ELF-1 (cell line): ENCODE measurements at regions not wholly inside any gene's neighbourhood (a gene's known extent, or its start where the extent isn't known, plus 50 kb on each side); places are given as distances from the start of the nearest gene placed in this dataset.

ENCODE experiments used
- DNase-seq: peaks from one replicate; pipeline ENCODE4 v3.0.0-alpha.2; 2016; ENCODE audit warnings: low read depth, low spot score

DNA sequence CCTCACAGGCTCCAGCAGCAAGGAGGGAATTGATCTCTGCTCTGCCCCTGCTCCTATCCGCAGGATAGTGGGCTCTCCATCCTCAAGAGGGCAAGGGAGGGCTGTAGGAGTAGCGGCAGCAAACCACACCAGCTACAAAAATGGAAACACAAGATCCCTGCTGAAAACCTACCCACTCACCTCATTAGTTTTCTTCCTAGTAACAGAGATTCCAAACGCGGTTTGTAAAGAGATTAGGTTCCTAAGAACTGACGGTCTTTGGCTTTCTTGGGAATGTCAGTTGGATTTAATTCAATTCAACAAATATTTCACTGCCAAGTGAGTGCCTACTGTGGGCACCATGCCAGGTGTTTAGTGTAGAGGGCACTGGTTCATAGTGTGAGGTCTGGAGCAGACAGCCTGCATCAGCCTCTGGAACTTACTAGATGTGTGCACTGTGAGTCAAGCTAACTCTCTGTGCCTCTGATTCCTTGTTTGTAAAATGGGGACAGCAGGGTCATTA lies 84.7 kb downstream of the MRPL46 start:
- no peak for DNase-seq

DNA sequence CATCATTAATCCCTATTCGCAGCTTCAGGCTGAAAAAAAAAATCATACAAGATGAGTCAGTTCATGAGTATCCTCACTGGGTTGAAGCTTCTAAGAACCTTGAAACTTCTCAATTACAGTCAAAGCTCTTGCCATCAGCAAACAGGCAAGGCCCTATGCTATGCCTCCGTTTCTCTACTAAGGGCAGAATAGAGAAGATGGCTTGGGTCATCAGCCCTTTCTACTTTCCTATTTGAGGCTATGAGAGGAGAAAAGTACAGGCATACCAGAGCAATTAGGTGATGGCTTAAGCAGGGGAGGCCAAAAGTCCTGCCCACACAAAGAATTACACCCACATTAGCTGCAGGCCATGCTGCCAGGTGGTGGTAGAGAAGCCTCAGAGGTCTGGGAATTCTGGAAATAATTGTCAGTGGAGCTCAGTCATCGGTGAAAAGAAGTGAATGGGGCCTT lies 89.0 kb downstream of the MRPL46 start:
- no peak for DNase-seq

DNA sequence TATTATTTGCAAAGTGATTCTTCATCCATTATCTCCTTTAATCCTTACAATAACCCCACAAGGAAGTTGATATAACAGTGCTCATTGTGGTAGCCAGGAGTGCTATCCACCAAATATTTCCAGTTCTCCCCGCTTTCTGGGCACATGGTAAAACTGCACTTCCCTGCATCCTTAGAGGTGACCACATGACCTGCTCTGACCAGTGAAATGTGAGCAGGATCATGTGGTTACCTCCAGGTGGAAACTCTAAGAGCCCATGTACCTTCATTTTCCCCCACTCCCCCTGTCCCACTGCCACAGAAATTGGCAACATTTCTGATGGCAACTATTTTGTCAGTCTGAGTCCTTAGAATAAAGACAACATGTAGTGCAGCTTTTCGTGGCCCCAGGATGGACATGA lies 89.7 kb downstream of the MRPL46 start:
- no peak for DNase-seq

DNA sequence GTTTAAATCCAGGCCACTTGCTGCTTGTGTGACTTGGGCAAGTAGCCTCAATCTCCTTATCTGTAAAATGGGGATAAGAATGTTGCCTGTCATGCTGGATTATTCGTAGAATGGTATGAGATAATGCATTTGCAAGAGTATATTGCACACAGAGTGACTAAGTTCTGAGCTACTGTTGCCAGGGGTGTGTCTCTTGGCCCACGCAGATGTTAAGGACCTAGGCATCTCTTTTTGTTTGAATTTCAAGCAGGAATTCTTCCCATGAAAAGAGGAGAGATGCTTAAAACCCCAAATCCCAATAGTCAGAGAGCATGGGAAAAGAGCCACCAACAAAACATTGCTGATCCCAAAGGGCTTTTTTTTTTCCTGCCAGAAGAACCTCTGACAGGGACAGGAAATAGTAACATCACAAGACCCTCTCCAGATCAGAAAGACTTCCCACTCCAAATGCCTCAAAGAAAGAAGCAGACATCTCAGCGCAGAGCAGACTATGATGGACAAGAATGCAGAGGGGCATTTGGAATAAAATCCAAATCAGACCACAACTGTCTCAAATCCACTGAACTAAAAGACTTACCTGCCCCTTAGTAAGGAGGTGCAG lies 90.5 kb downstream of the MRPL46 start:
- DNase-seq, result no peak

DNA sequence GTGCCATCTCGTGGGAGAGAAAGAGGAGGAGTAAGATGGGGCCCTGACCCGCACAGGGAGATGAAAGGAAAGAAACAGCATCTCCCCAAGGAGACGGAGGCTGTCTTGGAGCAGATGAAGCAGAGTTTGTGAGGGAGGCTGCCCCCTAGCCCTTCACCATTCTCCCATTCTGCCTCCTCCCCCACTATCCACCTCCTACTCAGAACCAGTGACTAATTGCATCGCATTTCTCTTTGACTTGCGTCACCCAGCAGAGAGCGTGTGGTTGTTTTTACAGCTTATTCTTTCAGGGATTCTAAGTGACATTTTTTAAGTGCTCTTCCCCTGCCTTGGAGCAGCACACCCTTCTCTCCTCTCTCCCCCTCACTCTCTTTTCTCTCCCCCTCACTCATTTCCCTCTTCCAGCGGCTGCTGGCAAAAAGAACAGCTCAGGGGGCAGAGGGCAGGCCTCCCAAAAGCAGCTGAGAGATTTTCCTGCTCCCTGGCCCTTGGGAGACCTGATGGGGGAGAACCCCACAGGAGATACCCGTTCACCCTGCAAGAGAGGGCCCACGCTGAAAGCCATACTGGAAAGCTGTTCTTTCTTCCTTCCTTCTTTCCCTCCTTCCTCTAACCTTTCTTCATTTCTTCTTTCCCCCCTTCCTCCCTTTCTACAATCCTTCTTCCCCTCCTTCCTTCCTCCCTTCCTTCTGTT lies 91.8 kb downstream of the MRPL46 start:
- peak; percentile 14 for DNase-seq

DNA sequence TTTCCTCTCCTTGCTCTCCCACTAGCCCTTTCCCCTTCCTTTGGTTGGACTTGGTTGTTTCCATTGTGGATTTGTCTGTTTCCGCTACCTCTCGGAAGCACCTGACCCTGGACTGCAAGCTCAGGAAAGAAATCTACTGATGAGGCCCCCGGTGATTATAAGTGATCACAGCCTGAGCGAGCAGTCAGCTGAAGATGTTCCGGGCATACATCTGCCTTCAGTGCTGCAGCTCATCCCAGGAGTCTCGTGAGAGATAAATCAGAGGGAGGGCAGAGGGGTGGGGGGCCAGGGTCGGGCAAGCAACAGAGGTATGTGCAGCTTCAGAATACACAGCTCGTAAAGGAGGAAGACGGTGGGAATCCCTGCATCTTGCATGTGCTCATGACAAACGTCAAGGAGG lies 102.1 kb downstream of the MRPL46 start:
- no peak for DNase-seq

DNA sequence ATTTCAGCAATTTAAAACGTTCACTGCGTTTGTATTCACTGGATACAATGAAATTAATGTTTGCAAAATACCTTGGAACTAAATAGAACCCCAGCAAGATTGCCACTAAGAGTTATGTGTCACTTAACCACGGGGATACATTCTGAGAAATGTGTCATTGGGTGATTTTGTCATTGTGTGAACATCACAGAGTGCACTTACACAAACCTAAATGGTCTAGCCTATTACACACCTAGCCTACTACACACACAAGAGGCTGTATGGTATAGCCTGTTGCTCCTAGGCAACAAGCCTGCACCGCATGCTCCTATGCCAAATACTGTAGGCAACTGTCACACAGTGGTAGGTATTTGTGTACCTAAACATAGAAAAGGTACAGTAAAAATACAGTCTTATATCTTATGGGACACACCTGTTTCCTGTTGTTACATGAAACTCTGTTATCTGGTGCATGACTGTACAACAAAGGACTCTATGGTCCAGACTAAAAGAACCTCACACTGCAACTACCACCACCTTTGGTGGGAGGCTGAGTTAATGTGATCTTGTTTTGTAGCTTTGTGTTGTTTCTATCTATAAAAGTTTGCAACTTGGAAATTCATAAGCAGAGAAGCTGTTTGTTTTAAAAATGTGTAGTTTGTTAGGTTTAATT lies 92.2 kb upstream of the NTRK3 start:
- DNase-seq, result no peak

DNA sequence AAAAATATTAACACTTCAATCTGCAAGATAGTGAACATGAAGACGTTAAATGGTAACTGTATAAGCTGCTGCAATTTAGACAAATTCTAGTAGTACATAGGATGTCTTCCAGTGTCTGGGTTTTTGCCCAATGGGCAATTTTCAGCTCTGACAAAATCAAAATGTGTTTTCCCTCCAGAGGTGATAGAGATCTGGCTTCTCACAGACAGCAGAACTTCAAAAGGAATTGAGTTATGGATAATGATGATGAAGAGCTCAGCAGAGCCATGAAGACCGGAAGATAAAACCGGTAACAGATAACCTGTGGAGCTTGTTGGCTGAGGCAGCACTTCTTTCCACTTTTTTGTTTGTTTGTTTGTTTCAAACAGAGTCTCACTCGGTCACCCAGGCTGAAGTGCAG lies 89.4 kb upstream of the NTRK3 start:
- DNase-seq, result no peak

DNA sequence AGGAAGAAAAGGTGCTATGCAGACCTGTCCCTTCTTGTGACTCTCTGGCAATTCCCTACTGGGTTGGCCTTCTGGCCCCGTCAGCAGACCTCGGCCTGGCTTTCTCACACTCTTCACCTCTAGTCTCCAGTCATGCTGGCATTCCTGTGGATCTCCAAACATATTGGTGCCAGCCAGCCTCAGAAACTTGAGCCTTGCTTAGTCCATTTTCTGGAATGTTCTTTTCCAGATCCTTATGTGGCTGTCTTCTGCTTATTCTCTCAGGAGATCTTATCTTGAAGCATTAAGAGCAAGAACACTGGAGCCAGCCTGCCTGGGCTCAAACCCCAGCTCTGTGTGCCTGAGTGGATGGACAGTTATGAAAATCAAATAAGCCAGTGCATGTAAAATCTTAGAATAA lies 88.2 kb upstream of the NTRK3 start:
- DNase-seq, result no peak

DNA sequence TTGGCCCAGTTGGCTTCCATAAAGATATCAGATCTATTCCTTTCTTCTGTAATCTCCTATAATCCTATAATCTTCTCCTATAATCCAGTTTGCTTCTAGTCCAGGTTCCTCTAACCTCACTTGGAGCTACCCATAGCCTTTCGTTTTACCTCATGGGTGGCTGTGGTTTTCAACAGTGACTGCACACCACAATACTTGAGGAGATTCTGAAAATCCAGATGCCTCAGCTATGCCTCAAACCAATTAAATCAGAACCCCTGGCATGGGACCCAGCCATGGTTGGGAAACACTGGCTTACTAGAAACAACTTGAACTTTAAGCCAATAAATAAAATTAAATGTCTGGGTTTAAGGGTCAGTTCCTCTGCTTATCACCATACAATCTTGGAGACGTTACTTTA lies 86.1 kb upstream of the NTRK3 start:
- DNase-seq, result no peak

DNA sequence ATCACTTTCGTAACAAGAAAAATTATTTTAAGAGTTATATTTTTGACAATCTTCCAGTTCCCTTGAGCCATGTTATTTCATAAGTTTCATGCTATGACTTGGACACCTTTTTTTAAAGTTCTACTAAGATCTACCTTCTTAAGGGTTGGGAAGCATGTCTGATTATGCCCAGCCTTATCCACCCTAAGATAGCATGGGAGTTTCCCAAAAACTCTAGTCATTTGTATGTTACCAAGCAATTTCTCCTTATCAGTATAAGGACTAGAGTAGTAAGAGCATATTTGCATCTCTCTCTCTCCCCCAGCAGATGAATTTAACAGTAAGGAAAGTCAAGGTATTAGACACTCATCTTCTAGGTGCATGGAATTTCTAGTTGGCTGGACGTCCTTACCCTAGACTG lies 85.1 kb upstream of the NTRK3 start:
- DNase-seq, result no peak

DNA sequence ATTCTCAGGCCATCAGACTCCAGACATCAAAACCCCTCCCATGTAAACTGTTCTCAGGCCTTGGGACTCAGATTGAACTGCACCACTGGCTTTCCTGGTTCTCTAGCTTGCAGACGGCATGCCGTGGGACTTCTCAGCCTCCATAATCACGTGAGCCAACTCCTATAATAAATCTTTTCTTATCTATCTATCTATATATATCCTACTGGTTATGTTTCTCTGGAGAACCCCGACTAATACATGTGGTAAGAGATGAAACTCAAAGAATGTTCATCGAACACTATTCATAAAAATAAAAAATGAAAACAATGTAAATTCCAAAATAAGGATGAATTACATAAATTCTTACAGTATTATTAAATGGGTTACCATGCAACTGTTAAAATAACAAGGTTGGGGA lies 84.5 kb upstream of the NTRK3 start:
- no peak for DNase-seq

DNA sequence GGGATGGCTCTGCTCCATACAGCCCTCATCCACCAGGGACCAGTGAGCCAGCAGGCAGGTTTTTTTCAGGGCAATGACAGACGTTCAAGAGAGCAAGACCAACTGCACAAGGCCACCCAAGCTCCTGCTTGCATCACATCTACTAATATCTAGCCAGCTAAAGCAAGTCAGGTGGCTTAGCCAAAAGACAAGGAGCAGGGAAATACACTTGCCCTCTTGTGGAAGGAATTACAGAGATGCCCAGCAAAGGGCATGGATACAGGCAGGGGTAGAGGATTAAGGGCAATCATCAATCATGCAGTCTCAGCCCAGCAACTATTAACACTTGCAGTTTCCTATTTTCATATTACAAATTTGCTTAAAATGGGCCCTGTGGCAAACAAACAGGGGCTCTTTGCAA lies 81.5 kb upstream of the NTRK3 start:
- no peak for DNase-seq

DNA sequence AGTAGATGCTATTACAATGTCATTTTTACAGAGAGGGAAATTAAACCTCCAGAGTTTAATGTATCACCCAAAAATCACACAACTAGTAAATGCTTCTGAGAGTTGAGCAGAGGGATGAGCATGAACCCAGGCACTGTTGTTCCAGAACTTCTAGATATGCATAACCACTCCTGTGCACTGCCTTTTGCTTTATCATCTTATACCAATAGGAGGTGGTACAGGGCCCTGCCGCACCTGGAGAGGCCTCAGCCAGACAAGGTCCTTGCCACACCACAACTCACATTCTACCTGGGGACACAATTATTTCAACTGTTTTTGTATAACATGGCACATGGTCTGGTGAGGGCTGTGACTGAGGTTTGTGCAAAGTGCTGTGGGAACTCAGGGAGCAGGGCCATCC lies 78.5 kb upstream of the NTRK3 start:
- DNase-seq, result no peak

DNA sequence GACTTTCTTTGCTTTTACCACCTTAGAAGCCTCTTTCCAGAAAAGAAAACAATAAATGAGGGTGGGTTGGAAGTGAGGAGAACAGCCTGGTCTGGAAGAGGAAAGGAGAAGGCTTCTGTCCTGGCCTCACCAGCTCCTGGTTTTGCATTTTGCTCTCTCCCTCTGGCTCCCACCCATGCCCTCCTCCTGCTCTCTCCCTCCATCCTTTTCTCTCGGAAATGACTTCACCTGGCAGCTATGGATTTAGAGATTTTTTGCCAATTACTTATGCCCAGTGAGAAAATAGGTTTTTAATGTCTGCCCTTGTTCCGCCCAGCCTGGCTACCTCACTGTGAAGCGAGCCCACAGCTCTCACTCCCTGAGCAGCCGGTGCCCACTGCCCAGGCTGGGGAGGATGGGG lies 77.9 kb upstream of the NTRK3 start:
- DNase-seq, result no peak

DNA sequence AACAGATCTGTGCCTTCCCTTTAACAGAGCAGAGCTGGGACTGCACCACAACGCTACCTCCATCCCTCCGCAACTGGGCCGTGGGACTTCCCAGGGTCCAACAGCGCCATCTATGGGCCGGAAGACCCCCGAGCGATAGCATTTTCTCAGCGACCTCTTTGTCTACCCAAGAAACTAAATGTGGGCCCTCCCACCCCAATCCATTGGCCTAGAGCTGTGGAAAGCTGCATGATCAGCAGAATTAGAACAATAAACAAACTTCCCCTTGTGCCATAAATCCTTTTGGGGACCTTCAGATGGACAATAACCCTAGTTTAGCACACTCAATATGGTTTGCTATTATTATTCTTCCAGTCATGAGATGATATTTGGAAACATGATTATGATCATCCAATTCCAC lies 74.8 kb upstream of the NTRK3 start:
- DNase-seq, result peak; percentile 88

DNA sequence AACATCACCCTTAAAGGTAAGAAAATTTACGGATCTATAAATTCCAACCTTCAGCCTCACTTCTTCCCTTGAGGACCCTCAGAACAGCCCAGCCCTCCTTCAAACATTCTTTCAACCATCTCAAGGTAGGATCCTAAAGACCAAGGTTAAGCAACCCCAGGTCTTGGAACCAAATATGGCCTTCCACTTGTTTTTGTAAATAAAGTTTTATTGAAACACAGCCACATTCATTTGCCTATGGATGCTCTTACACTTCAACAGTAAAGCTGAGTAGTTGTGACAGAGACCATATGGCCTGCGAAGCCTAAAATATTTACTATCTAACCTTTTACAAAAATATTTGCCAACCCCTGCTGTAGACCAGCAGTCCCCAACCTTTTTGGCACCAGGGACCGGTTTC lies 70.4 kb upstream of the NTRK3 start:
- DNase-seq, result no peak

DNA sequence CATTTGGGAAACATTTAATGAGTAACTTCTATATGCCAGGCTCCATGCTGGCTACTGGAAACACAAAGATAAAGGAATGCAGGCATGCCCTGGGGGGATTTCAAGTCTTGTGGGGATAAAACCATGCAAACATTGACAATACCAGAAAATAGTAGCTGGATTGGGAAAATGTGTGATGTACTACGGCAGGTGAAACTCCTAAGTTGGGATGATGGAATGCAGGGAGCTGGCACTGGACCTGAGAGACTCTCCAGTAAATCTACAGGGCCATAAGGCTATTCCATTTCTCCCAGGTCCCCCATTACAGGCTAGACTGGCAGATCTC lies 68.2 kb upstream of the NTRK3 start:
- no peak for DNase-seq

DNA sequence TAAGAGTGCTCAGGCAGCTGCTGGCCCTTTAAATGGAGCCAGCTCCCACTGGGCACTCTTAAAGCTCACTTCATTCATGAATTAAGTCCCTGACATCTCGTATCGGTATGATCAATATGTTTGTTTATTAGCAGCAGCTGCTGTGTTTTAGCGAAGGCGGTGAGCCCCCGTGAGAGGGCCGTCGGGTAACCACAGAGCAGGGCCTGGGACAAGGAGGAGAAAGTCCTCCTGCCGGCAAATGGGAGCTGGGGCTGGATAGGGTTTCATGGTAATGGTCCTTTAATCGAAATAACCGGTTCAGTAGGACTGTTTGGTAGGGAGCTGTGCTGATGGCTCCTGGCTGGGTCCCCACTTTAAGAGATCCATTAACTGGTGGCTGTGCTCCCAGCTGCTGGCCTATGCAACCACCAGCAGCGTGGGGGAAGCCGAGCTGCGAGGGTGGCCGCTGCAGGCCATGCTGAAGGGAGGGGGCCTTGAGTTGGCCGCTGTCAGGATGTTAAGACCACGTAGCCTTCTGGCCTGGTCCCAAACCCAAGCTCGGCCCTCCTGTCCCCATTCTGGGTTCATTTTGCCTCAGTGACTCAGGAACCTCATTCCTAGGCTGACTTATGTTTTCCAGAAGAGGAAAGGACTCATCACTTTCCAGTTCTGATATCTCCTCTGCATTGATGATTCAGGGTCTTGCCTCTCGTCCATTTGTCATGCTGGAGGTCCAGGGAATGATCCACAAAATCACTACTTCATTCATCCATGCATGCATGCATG lies 67.6 kb upstream of the NTRK3 start:
- no peak for DNase-seq

DNA sequence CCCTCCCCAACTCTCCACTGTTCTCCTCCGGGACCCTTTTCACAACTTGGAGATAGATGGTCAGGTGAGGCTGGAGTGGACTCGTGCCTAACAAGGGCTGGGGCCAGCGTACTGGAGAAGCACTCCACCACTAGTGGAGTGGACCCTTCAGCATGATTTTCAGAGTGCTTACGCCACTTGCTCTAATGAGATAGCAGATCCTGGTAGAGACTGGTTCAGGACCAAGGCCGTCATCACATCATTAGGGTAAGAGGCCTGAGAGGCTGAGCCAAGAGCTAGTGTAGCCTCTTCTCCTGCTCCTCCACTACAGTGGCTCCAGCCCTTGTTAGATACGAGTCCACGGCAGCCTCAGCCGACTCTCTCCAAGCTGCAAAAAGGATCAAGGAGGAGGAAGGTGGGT lies 66.9 kb upstream of the NTRK3 start:
- DNase-seq, result no peak

DNA sequence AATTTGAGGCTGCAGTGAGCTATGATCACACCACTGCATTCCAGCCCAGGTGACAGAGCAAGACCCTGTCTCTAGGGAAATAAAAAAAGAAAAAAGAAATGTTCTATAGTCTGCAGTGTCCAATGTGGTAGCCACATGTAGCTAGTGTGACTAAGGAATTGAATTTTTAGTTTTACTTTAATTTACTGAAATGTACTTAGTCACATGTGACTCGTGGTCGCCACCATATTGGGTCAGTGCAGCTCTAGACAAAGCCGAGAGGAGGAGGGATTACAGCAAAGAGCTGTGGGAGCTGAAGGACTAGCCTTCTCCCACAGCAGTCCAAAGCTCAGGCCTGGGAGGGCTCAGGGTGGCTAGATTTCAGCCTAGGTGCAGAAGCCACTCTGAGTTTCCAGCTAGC lies 65.9 kb upstream of the NTRK3 start:
- no peak for DNase-seq

DNA sequence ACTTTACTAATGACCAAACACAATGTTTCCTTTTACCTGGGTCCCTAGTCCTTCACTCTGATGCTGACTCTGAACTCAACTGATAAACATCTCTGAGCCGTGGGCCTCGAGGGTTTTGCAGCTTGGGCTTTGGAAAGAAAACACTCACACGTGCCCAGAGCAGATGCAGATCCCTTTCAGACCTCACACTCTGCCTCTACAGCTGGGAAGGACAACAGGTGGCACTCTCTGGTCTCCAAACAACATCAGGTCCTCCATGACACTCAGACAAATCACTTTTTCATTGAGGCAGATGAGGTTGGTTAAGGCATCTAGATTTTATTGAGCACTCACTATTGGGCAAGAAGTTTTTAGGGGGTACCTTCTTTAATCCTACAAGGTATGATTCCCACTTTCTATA lies 64.7 kb upstream of the NTRK3 start:
- no peak for DNase-seq

DNA sequence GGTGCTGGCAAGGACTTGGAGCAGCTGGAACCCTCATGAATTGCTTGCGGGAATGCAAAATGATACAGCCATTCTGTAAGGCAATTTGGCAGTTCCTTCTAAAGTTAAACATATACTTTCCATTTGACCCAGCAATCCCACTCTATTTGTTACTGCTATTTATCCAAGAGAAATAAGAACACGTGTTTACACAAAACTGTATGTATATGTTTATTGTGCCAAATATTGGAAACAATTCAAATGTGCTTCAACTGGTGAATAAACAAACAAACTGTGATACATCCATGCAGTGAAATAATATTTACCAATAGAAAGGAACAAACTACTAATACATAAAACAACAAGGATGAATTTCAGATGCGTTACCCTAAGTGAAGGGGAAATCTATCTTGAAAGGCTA lies 60.0 kb upstream of the NTRK3 start:
- no peak for DNase-seq
